ENCODE measurements at regions not wholly inside any gene's neighbourhood (a gene's known extent, or its start where the extent isn't known, plus 50 kb on each side); places are given as distances from the start of the nearest gene placed in this dataset.
"Not testable (repeated sequence)": the region's sequence is repeated elsewhere in the genome, so short reads cannot be mapped to it uniquely, and the experiment has no call there.

GRCh38 chr16:26442321-26442720, 624.4 kb upstream of the C16orf82 start:
- Histone ChIP-seq H3K36me3 (ENCODE audit: control insufficient read depth, insufficient read depth, low read length) (no peaks in the 10 kb centered on the region), H3K9me3 (ENCODE audit: control insufficient read depth, insufficient read depth, low read length) (no peaks in the 10 kb centered on the region), H3K4me1 (ENCODE audit: control insufficient read depth, insufficient read depth, low read length) (no peaks in the 10 kb centered on the region; the same call in 1 of the 2 replicates), H3K4me3 (ENCODE audit: low read length) (no peak overlapping the region), H3K27ac (ENCODE audit: low read length) (no peak overlapping the region), H3K27me3 (ENCODE audit: control insufficient read depth, insufficient read depth, low read length) (no peaks in the 10 kb centered on the region)
- no CpG with 5 or more reads among the region's 2 CpGs for WGBS (ENCODE audit: insufficient coverage, insufficient read length)
- DNase-seq (ENCODE audit: low read depth, low spot score): no peak

DNA sequence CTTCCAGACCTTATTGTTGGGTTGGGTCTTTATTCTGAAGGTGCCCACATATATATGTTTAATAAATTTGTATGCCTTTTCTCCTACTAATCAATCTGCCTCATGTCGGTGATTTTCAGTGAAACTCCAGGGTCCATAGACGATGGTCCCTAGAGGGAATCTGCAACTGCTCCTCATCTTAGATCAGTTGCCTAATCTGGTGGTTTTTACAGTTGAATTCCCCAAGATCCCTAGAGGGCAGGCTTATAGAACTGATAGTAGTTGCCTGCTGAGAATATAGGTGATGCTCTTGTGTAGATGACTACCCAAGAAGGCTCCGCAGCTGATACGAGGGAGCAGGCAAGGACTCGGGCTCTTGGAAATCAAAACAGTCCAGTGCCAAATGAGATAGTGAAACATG, 619.2 kb upstream of the C16orf82 start:
- H3K9me3 ChIP-seq (ENCODE audit: control insufficient read depth, insufficient read depth, low read length): no peaks in the 10 kb centered on the region; the same call in 1 of the 2 replicates
- no peak overlapping the region for H3K27ac ChIP-seq (ENCODE audit: low read length)
- no peaks in the 10 kb centered on the region; the same call in 1 of the 2 replicates for H3K4me1 ChIP-seq (ENCODE audit: control insufficient read depth, insufficient read depth, low read length)
- DNase-seq (ENCODE audit: low read depth, low spot score): no peak
- no CpG with 5 or more reads among the region's 5 CpGs for WGBS (ENCODE audit: insufficient coverage, insufficient read length)
- no peaks in the 10 kb centered on the region for H3K27me3 ChIP-seq (ENCODE audit: control insufficient read depth, insufficient read depth, low read length)
- no peak overlapping the region for H3K4me3 ChIP-seq (ENCODE audit: low read length)
- H3K36me3 ChIP-seq (ENCODE audit: control insufficient read depth, insufficient read depth, low read length): no peaks in the 10 kb centered on the region

GRCh38 chr16:26453215-26453614, 613.5 kb upstream of the C16orf82 start:
- H3K9me3 ChIP-seq (ENCODE audit: control insufficient read depth, insufficient read depth, low read length): no peaks in the 10 kb centered on the region; the same call in 1 of the 2 replicates
- H3K4me3 ChIP-seq (ENCODE audit: low read length): no peak overlapping the region
- DNase-seq (ENCODE audit: low read depth, low spot score): no peak
- no peak overlapping the region for H3K27ac ChIP-seq (ENCODE audit: low read length)
- H3K27me3 ChIP-seq (ENCODE audit: control insufficient read depth, insufficient read depth, low read length): no peaks in the 10 kb centered on the region
- H3K36me3 ChIP-seq (ENCODE audit: control insufficient read depth, insufficient read depth, low read length): no peaks in the 10 kb centered on the region
- H3K4me1 ChIP-seq (ENCODE audit: control insufficient read depth, insufficient read depth, low read length): no peaks in the 10 kb centered on the region
- no CpG with 5 or more reads among the region's 1 CpG for WGBS (ENCODE audit: insufficient coverage, insufficient read length)

DNA sequence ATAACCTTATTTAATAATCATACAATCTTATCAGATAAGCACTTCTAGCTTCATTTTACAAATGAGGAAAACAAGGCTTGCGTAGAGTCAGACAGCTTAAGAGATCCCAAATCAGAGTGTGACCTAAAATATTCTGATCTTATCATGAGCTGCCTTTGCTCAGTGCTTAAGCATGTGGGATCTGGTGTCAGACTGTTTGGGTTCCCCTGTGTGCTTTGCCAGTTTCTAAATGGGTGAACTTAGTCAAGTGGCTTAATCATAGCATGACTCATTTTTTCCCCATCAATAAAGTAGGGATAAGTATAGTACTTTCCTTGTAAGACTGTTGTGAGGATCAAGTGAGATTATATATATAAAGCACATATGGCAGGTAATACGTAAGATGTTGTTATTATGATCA, 612.6 kb upstream of the C16orf82 start:
- H3K36me3 ChIP-seq (ENCODE audit: control insufficient read depth, insufficient read depth, low read length): no peaks in the 10 kb centered on the region
- DNase-seq (ENCODE audit: low read depth, low spot score): no peak
- H3K9me3 ChIP-seq (ENCODE audit: control insufficient read depth, insufficient read depth, low read length): no peaks in the 10 kb centered on the region
- H3K4me3 ChIP-seq (ENCODE audit: low read length): no peak overlapping the region
- H3K27me3 ChIP-seq (ENCODE audit: control insufficient read depth, insufficient read depth, low read length): no peaks in the 10 kb centered on the region
- WGBS (ENCODE audit: insufficient coverage, insufficient read length): no CpG with 5 or more reads among the region's 2 CpGs
- H3K27ac ChIP-seq (ENCODE audit: low read length): no peak overlapping the region
- H3K4me1 ChIP-seq (ENCODE audit: control insufficient read depth, insufficient read depth, low read length): no peaks in the 10 kb centered on the region

- Histone ChIP-seq H3K27me3 (ENCODE audit: control insufficient read depth, insufficient read depth, low read length) (no peaks in the 10 kb centered on the region), H3K9me3 (ENCODE audit: control insufficient read depth, insufficient read depth, low read length) (no peaks in the 10 kb centered on the region), H3K36me3 (ENCODE audit: control insufficient read depth, insufficient read depth, low read length) (no peaks in the 10 kb centered on the region), H3K27ac (ENCODE audit: low read length) (no peak overlapping the region), H3K4me3 (ENCODE audit: low read length) (no peak overlapping the region), H3K4me1 (ENCODE audit: control insufficient read depth, insufficient read depth, low read length) (no peaks in the 10 kb centered on the region)
- no CpG with 5 or more reads among the region's 8 CpGs for WGBS (ENCODE audit: insufficient coverage, insufficient read length)
- DNase-seq (ENCODE audit: low read depth, low spot score): no peak
Observed at GRCh38 chr16:26456074-26456473, 610.7 kb upstream of the C16orf82 start.

GRCh38 chr16:26457095-26457494, 609.6 kb upstream of the C16orf82 start:
- Histone ChIP-seq H3K27me3 (ENCODE audit: control insufficient read depth, insufficient read depth, low read length) (no peaks in the 10 kb centered on the region), H3K36me3 (ENCODE audit: control insufficient read depth, insufficient read depth, low read length) (no peaks in the 10 kb centered on the region), H3K9me3 (ENCODE audit: control insufficient read depth, insufficient read depth, low read length) (no peaks in the 10 kb centered on the region), H3K27ac (ENCODE audit: low read length) (no peak overlapping the region), H3K4me3 (ENCODE audit: low read length) (no peak overlapping the region), H3K4me1 (ENCODE audit: control insufficient read depth, insufficient read depth, low read length) (no peaks in the 10 kb centered on the region)
- DNase-seq (ENCODE audit: low read depth, low spot score): no peak
- WGBS (ENCODE audit: insufficient coverage, insufficient read length): no CpG with 5 or more reads among the region's 7 CpGs

DNA sequence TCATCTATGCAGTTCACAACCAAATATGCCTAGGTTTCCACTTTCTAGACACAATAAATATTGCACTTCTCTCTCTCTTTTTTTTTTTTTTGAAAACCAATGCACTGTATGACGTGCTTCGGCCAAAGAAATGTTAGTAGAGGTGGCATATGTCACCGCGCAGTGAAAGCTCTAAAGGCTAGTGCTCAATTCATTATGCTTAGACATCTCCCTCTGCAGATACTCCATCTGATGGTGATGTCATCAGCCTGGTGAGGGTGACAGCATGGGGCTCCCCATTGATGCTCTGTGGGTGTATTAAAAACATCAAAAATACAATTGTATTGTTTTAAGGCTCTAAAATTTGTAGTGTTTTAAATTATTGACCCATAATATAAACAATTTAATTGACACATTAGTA, 608.8 kb upstream of the C16orf82 start:
- H3K36me3 ChIP-seq (ENCODE audit: control insufficient read depth, insufficient read depth, low read length): no peaks in the 10 kb centered on the region
- H3K27me3 ChIP-seq (ENCODE audit: control insufficient read depth, insufficient read depth, low read length): no peaks in the 10 kb centered on the region
- no peak overlapping the region for H3K4me3 ChIP-seq (ENCODE audit: low read length)
- H3K4me1 ChIP-seq (ENCODE audit: control insufficient read depth, insufficient read depth, low read length): no peaks in the 10 kb centered on the region
- no peaks in the 10 kb centered on the region for H3K9me3 ChIP-seq (ENCODE audit: control insufficient read depth, insufficient read depth, low read length)
- no CpG with 5 or more reads among the region's 4 CpGs for WGBS (ENCODE audit: insufficient coverage, insufficient read length)
- H3K27ac ChIP-seq (ENCODE audit: low read length): no peak overlapping the region
- DNase-seq (ENCODE audit: low read depth, low spot score): no peak

DNA sequence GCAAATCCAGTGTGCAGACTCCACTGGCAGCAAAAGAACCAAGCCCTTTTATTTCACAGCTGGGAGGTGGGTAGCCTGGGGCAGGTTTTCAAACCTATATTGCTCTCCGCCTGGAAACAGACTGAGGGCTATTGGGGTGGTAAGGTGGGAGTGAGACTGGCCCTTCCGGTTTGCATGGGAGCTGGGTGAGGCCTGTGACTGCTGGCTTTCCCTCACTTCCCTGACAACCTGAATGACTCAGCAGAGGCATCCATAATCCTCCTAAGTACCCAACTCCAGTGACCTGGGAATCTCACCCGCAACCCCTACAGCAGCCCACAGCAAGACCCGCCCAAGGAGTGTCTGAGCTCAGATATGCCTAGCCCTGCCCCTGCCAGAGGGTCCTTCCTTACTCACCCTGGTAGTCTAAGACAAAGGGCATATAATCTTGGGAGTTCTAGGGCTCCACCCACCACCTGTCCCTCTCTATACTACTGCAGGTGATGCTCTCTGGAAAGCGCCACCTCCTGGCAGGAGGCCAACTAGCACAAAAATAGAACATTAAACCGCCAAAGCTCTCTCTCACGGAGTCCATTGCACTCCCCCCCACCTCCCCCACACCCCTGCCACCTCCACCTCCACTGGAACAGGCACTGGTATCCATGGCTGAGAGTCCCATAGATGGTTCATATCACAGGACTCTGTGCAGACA, 602.0 kb upstream of the C16orf82 start:
- DNase-seq (ENCODE audit: low read depth, low spot score): no peak
- no CpG with 5 or more reads among the region's 7 CpGs for WGBS (ENCODE audit: insufficient coverage, insufficient read length)
- no peak overlapping the region for H3K4me3 ChIP-seq (ENCODE audit: low read length)
- H3K36me3 ChIP-seq (ENCODE audit: control insufficient read depth, insufficient read depth, low read length): no peaks in the 10 kb centered on the region
- H3K4me1 ChIP-seq (ENCODE audit: control insufficient read depth, insufficient read depth, low read length): no peaks in the 10 kb centered on the region
- no peaks in the 10 kb centered on the region for H3K9me3 ChIP-seq (ENCODE audit: control insufficient read depth, insufficient read depth, low read length)
- no peaks in the 10 kb centered on the region for H3K27me3 ChIP-seq (ENCODE audit: control insufficient read depth, insufficient read depth, low read length)
- H3K27ac ChIP-seq (ENCODE audit: low read length): no peak overlapping the region

DNA sequence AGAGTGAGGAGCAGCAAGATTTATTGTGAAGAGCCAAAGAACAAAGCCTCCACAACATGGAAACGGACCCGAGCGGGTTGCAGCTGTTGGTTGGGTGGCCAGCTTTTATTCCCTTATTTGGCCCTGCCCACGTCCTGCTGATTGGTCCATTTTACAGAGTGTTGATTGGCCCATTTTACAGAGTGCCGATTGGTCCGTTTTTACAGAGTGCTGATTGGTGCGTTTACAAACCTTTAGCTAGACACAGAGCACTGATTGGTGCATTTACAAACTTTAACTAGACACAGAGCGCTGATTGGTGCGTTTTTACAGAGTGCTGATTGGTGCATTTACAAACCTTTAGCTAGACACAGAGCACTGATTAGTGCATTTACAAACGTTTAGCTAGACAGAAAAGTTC, 592.3 kb upstream of the C16orf82 start:
- WGBS (ENCODE audit: insufficient coverage, insufficient read length): no CpG with 5 or more reads among the region's 10 CpGs

DNA sequence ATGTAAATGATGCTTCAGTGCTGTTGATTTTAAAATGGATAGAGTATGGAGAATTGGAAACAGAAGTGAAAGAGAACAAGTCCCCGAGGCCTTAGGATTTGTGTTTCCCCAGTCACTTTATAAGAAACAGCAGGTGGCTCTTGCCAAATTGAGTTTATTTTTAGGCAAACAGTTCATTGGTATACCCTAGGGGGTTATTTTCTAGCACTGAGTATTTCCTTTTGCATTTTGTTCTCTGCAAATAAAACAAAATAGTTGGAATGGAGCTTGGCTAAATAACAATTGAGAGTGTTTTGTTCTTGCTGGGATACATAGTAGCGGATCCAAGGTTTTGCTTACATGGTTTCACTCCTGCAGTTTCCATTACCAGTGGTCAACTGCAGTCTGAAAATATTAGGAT, 591.1 kb upstream of the C16orf82 start:
- DNase-seq (ENCODE audit: low read depth, low spot score): no peak
- Histone ChIP-seq H3K36me3 (ENCODE audit: control insufficient read depth, insufficient read depth, low read length) (no peaks in the 10 kb centered on the region), H3K27me3 (ENCODE audit: control insufficient read depth, insufficient read depth, low read length) (no peaks in the 10 kb centered on the region), H3K4me3 (ENCODE audit: low read length) (no peak overlapping the region), H3K4me1 (ENCODE audit: control insufficient read depth, insufficient read depth, low read length) (peaks cover 1% of the 10 kb centered on the region; the same call in 1 of the 2 replicates), H3K9me3 (ENCODE audit: control insufficient read depth, insufficient read depth, low read length) (no peaks in the 10 kb centered on the region), H3K27ac (ENCODE audit: low read length) (no peak overlapping the region)
- WGBS (ENCODE audit: insufficient coverage, insufficient read length): no CpG with 5 or more reads among the region's 2 CpGs

More for the DNA sequence above, 592.3 kb upstream of the C16orf82 start:
- not testable (repeated sequence) for H3K9me3 ChIP-seq (ENCODE audit: control insufficient read depth, insufficient read depth, low read length); H3K4me3 ChIP-seq (ENCODE audit: low read length); H3K36me3 ChIP-seq (ENCODE audit: control insufficient read depth, insufficient read depth, low read length); H3K27ac ChIP-seq (ENCODE audit: low read length); H3K4me1 ChIP-seq (ENCODE audit: control insufficient read depth, insufficient read depth, low read length); DNase-seq (ENCODE audit: low read depth, low spot score); H3K27me3 ChIP-seq (ENCODE audit: control insufficient read depth, insufficient read depth, low read length)

DNA sequence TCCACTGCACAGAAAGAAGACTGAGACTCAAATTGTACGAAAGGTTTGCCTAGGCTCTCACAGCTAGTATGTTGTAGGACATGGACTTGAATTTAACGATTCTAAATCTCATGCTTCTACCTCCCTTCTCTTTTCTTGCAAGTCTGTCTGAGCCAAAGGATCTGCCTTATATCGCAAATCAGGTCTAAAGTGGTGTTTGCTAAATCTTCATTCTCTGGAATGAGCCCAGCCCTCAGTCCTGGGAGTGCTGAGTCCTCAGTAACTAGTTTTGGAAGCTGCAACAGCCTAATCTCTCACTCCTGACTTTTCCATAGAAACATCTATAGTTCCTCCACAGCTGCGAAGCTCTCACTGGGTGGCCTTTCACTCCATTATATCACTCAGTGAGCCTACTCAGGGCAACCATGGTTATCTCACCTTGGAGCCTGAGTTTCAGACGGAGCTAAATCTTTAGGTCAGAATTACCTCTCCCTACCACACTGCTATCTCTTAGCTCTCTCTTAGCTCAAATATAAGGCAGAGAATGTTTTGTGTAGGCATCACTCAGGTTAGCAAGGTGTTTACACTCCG, 575.5 kb upstream of the C16orf82 start:
- H3K4me1 ChIP-seq (ENCODE audit: control insufficient read depth, insufficient read depth, low read length): peaks cover 2% of the 10 kb centered on the region; the same call in 1 of the 2 replicates
- DNase-seq (ENCODE audit: low read depth, low spot score): no peak
- H3K36me3 ChIP-seq (ENCODE audit: control insufficient read depth, insufficient read depth, low read length): no peaks in the 10 kb centered on the region
- no peaks in the 10 kb centered on the region for H3K27me3 ChIP-seq (ENCODE audit: control insufficient read depth, insufficient read depth, low read length)
- H3K4me3 ChIP-seq (ENCODE audit: low read length): no peak overlapping the region
- no peak overlapping the region for H3K27ac ChIP-seq (ENCODE audit: low read length)
- no peaks in the 10 kb centered on the region for H3K9me3 ChIP-seq (ENCODE audit: control insufficient read depth, insufficient read depth, low read length)
- WGBS (ENCODE audit: insufficient coverage, insufficient read length): no CpG with 5 or more reads among the region's 6 CpGs

All from iPS DF 6.9 (cell line).